Inferior parietal cortex (tissue), 1 donor: ENCODE measurements at regions not wholly inside any gene's neighbourhood (a gene's known extent, or its start where the extent isn't known, plus 50 kb on each side); places are given as distances from the start of the nearest gene placed in this dataset.
"Not testable (repeated sequence)": the region's sequence is repeated elsewhere in the genome, so short reads cannot be mapped to it uniquely, and the experiment has no call there.

Experiments used
- DNase-seq: peaks from one replicate; pipeline ENCODE4 v3.0.0-alpha.2; 2016; ENCODE audit errors: extremely low spot score

- not testable (repeated sequence) for DNase-seq
These were observed 538.1 kb upstream of the ZNF804A start for GRCh38 chr2:184060268-184060667.

- peak; percentile 9 for DNase-seq
These were observed 530.8 kb upstream of the ZNF804A start for GRCh38 chr2:184067502-184067901.

DNA sequence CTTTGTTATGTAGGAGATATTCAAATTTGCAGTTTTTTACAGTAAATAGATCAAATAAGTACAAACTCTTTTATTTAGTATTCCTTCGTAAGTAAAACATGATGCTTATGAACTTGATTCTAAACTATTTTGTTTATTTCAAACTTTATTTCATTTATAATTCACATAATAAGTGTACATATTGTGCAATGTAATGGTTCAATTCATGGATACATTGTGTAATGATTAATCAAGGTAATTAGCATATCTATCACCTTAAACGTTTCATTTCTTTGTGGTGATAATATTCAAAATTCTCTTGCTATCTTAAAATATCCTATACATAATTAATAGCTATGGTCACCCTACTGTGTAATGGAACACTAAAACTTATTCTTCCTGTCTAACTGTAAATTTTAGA lies 525.9 kb upstream of the ZNF804A start:
- DNase-seq: no peak

DNA sequence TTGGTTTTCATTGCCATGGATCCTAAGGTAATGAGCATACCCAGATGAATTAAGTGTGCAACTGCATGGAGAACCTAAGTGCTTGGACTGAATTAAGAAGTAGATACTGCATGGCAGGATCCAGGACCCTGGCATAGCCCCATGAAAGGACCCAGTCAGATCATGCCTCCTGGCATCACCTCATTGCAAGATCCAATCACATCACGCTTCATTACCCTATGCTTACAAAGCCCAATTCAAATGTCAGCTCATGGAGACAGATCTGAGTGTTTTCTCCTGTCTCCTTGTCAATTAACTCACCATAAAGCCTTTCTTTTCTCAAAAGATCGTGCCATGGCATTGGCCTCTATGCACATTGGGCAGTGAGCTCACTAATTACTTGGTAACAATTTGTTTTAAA lies 519.8 kb upstream of the ZNF804A start:
- no peak for DNase-seq

DNA sequence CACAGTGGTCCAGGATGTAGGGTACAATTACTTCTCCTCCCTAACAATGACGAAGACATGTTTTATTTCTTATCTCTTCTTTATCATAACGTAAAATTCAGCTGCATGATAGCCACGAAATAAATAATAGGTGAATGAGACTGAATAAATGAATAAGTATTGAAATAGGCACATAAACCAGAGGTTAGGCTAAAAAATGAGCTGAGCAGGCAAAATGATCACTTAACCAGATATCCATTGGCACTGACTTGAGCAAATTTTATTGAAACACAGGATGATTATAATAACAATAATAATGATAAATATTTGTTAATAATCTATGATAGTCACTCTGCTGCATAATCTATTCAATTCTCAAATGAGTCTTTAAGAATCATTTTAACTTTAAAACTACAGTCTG lies 506.9 kb upstream of the ZNF804A start:
- DNase-seq: no peak

DNA sequence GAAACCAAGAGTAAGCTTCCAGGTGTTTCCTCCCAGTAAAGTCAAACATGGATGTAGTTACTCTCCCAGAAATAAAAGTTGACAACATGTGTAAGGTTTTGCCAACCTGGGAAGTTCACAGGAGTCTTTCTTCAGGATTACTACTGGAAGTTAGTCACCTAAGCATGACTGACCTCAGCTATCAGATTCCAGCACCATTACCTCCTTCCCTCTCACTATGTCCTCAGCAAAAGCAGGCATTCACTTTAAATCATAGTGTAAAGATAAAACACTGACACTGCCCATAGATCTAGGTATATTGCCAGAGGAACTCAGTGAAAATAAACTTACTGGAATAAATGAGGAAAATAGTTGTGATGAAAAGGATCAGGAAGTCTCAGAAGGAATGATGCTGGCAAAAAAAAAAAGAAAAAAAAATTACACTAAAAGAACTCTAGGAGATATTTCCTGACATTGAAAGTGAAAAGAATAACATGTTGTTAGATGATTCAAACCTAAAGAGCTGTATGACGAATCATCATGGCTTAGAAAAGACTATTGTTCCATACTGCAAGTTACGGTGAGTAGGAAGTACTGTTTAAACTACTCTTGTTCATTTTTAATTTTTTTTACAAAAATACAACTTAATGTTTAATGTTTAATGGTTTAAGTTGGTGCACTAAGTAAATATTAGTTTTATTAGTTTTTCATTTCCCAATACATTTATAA lies 484.5 kb upstream of the ZNF804A start:
- DNase-seq: no peak

DNA sequence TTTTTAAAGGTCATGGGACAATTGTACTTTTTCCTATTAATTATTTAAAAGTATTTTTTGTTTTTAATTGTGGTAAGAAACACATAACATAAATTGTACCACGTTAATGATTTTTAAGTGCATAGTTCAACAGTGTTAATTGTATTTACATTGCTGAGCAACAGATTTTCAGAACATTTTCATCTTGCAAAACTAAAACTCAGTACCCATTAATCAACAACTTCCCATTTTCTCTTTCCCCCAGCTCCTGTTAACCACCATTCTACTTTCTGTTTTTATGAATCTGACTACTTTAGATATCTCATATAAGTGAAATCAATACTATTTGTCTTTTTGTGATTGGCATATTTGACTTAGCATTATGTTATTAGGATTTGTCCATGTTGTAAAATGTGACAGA lies 483.9 kb upstream of the ZNF804A start:
- DNase-seq: no peak

GRCh38 chr2:184119989-184120800 lies 478.1 kb upstream of the ZNF804A start:
- no peak for DNase-seq

DNA sequence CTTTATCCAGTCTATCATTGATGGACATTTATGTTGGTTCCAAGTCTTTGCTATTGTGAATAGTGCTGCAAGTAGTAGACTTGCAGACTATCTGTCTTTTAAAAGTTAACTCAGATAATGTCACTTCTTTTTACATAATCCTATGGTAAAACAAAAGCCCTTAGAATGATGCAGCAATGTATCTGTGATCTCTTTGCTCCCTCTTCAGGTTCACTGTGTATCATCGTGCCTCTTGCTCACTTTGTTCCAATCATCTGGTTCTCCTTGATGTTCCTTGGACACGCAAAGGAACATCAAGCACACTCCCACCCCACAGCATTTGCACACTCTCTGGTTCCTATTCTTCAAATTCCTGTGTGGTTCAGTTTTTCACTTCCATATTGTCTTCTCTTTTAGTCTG lies 472.5 kb upstream of the ZNF804A start:
- DNase-seq: no peak

GRCh38 chr2:184129073-184129472 lies 469.3 kb upstream of the ZNF804A start:
- no peak for DNase-seq

- no peak for DNase-seq
These were observed 460.4 kb upstream of the ZNF804A start for GRCh38 chr2:184137955-184138354.

- no peak for DNase-seq
These were observed 456.5 kb upstream of the ZNF804A start for GRCh38 chr2:184141866-184142265.

DNA sequence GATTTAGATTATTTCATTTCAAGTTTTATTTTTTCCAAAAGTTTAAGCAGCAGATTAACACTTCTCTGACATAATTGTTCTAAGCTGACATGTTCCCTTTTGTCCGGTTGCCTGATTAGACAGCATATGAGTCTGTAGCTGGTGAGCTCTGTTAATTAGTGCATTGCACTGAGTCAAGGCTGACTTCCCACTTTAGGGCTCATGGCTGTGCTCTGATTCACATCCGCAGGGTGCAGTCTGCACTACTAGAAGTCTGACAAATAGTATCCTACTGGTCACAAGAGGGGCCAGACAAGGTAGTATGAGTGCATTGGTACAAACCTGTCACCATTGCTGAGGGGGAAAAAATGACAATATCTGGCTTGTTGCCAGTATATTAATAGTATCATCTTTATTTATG lies 443.9 kb upstream of the ZNF804A start:
- no peak for DNase-seq

DNA sequence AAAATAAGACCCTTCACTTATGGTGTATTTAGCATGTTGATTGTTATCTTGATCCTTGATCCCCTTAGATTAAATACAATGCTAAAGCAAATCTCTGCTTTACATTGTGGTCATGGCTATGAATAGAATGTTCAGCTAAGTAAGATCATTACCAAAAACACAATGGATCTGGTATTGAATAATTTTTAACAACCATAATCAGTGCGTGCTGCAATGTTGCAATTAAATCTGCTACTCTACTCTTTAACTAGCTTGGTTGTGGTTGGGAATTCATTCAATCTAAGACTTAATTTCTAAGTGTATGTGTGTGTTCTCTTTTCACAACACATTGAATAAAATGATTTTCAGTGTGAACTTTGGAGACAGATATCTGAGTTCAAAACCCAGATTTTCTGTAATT lies 442.5 kb upstream of the ZNF804A start:
- DNase-seq: no peak

DNA sequence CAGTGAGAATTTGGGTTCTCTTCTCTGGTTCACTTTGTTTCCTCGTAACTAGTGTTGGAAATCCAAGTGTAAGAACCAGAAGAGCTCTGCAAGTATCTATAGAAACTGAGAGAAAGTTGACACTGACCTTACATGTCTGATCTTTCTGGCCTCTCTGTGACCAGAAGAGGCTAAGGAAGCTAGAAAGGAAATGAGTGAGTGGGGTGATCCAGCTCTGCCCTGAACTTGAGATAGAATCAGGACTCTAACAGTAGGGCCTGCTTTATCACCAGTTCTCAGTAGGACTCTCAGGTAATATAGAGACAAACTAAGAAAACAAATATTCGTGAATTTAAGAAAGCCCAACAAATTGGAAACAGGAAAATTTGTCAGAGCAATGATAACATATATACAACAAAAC lies 441.2 kb upstream of the ZNF804A start:
- no peak for DNase-seq

- no peak for DNase-seq
These were observed 435.9 kb upstream of the ZNF804A start for GRCh38 chr2:184162426-184162825.

- DNase-seq: not testable (repeated sequence)
These were observed 429.5 kb upstream of the ZNF804A start for GRCh38 chr2:184168823-184169222.

GRCh38 chr2:184169366-184169765 lies 429.0 kb upstream of the ZNF804A start:
- no peak for DNase-seq

DNA sequence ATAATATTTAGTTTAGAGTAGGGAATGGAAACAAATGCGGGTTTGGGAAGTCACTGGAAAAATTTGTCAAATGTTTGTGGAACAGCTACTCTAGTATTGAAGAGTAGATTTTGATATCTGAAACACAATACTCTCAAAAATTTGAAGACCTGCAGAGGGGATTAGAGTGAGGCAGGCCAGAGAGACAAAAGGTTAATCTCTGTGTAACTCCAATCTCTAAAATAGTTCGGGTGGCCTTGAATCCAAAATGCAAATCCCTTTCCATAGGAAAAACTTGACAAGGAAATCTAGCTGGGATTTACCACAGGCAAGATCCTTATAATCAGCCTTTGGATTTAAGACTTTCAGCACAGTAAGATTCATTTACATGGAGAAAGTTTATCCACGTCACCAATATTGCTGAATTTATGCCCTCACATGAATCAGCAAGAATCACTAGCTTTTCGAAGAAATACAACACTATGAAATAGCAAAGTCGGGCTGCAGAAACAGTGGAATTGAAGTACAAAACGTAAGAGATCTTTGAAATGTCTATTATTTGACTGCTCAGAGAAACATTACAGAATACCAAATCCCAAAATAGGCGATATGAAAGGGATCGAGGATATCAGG lies 423.7 kb upstream of the ZNF804A start:
- no peak for DNase-seq

- DNase-seq: no peak
These were observed 420.1 kb upstream of the ZNF804A start for GRCh38 chr2:184178229-184178628.

DNA sequence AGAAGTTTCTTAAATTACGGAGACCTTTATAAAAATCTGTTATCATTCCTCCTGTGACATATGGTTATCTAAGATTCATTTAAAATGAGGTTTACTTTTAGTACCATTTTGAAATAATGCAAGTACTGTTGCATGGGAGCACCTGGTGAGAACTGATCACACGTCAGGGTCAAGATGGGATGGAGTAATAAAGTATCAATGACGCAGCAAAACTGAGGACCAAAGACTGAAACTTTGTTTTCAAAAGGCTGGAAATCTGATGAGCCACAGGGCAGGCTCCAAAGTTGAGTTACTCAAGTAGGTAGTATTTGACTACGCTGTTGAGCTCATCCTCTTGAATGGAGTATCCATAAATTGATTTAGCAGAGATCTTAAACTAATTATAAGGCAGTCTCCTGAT lies 411.9 kb upstream of the ZNF804A start:
- DNase-seq: no peak

DNA sequence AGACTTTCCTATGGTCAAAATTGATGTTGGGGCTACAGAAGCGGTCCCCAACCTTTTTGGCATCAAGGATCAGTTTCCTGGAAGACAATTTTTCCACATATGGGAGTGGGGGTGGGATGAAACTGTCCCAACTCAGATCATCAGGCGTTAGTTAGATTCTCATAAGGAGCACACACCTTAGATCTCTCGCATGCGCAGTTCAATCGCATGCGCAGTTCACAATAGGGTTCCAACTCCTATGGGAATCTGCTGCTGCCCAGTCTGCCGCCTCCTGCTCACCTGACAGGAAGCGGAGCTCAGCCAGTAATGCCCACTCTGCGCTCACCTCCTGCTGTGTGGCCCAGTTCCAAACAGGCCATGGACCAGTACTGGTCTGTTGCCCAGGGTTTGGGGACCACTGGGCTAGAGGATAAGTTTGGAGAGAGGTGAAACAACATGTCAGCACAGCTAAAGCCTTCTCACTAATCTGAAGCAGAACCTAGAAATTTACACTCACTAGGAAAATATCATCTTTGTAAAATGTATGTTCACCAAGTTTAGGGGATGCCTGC lies 410.8 kb upstream of the ZNF804A start:
- no peak for DNase-seq

GRCh38 chr2:184190725-184191124 lies 407.6 kb upstream of the ZNF804A start:
- DNase-seq: no peak
